Prostate gland (tissue), 2 donors: ENCODE measurements at regions not wholly inside any gene's neighbourhood (a gene's known extent, or its start where the extent isn't known, plus 50 kb on each side); places are given as distances from the start of the nearest gene placed in this dataset.

ENCODE experiments used
- POLR2A ChIP-seq: fragments of 450-650 bp; IDR thresholded peaks from one replicate; pipeline ENCODE4 v1.6.1; 2016; ENCODE audit warnings: antibody characterized with exemption, mild to moderate bottlenecking
- TF ChIP-seq, protein P1 (sequence below), 4 experiments: fragments of 200-600 bp in 2 of 4; fragments of 450-650 bp in 2 of 4; sonication (generic) in 2 of 4; IDR thresholded peaks; 1 replicate in 3 of 4; 2 replicates in 1 of 4; pipeline ENCODE4 v1.5.1; 2016 to 2019; ENCODE audit warnings: antibody characterized with exemption in 4 of 4, mild to moderate bottlenecking in 2 of 4, moderate library complexity in 2 of 4

DNA sequence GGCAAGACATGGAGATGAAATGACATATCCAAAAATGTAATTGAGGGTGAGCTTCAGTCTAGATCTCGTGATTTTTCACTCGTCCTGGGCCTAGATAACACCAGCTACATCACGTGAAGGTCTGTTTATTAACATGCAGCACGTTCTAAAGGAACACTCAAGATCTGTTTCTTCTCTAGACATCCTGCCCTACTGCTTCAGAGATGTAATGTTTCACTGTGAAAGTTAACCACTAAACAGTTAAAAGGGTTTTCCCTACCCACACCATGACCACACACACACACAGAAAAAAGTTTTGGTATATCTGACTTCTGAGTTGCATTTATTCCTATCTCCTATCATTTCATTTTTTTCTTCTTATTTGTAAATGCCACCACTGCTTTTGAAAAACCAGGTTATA lies 52.3 kb upstream of the SMIM31 start:
- TF ChIP-seq, protein P1, sequence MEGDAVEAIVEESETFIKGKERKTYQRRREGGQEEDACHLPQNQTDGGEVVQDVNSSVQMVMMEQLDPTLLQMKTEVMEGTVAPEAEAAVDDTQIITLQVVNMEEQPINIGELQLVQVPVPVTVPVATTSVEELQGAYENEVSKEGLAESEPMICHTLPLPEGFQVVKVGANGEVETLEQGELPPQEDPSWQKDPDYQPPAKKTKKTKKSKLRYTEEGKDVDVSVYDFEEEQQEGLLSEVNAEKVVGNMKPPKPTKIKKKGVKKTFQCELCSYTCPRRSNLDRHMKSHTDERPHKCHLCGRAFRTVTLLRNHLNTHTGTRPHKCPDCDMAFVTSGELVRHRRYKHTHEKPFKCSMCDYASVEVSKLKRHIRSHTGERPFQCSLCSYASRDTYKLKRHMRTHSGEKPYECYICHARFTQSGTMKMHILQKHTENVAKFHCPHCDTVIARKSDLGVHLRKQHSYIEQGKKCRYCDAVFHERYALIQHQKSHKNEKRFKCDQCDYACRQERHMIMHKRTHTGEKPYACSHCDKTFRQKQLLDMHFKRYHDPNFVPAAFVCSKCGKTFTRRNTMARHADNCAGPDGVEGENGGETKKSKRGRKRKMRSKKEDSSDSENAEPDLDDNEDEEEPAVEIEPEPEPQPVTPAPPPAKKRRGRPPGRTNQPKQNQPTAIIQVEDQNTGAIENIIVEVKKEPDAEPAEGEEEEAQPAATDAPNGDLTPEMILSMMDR (IDR thresholded peaks at IDR 0.05) = no peak
- no peak for TF ChIP-seq POLR2A
